ENCODE measurements at regions not wholly inside any gene's neighbourhood (a gene's known extent, or its start where the extent isn't known, plus 50 kb on each side); places are given as distances from the start of the nearest gene placed in this dataset.

DNA sequence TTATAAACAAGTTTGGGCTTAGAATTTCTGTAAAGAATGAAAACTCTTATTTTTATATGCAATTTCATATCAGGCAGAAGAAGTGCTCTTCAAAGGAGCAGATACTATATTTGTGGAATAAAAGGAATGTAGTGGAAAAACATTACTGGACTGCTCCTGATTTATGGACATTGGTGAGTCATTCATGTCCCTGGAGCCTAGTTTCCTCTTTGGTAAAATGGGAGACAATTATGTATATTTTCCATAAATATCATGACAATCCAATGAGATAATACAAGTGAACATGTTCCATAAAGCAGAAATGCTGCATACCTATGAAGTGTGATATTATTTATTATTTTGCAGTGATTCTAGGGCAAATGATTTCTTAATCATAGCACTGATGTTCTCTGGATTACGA is 445.8 kb upstream of the CITED2 start:
- no peak for DNase-seq (ENCODE audit: low read depth in 2 of 2)

DNA sequence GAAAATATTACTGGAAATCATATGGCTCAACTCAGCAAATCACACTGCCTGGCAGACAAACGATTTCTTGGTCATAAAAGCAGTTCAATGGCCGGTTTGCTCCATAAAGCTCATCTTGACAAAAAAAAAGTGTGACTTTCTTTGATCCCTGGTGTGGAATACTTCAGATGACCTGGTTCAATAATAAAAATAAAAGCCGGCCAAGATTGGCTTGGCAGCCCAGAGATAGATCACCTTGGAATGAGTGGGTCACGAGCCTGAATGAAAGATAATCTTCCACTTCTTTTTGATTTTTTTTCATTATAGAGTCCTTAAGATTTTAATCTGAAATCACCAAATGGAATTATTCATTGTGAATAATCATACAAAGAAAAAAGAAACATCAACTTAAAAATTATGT is 445.3 kb upstream of the CITED2 start:
- no peak for DNase-seq (ENCODE audit: low read depth in 2 of 2)

DNA sequence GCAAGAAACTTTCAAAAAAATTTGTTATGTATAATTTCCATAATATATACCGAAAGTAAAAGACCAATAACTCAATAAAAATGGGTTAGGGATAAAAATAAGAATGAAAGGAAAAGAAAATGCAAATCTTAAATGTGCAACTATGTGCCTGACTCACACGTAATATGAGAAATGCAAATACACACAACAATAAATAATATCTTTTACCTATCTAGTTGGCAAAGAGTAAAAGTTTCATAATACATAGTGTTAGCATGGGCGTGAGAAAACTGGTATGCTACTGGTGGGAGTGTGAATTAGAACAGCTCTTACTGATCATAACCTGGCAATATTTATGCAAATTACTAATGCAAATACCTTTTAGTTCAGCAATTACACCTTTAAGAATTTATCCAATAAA is 438.5 kb upstream of the CITED2 start:
- no peak for DNase-seq (ENCODE audit: low read depth in 2 of 2)

DNA sequence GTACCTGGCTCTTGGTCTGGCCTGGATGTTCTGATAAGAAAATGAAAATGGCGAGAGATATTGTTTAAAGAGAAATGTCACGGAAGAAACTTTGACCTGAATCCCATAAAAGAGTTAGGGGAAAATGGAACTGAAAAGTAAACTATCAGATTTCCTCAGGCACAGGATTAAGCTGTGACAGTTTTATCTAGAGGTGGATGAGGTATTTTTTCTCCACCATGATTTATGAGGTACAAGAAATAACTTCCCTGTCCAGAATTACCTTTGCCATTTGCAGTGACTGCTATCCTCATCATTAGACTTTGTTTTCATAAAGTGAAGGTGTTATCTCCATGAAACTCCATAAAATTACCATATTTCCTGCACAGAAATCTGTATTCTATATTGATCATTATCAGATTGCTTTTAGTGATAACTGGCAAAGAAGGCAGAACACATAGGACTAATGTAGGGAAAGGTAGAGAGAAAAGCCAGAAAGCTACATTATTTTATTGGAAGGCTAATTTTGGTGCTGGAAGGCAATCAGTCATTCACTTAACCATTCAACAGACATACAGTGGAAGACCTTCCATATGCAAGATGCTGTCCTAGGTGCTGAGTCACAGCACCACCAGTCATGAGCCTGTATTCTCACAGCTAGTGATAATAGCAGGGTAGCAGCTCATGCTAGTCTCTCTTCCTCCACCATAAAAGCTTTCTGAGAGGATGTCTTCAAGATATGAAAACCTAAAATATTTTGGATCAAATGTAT is 427.3 kb upstream of the CITED2 start:
- DNase-seq (ENCODE audit: low read depth in 2 of 2), result no peak

DNA sequence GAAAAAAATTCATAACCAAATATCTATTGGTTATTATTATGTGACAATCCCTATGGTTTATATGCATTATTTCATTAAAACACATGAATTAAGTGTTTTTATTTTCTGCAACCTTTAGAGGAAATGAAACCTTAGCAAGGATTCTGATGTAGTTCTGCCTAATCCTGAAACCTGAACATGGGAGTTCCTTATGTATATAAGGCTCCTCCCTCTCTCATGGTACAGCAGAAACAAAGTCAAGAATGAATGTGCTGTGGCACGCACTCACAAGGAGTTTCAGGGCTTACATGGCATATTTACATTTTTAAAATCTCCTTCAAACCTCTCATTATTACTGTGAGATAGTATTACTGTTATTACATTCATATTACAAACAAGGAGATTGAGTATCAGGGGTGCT is 426.4 kb upstream of the CITED2 start:
- no peak for DNase-seq (ENCODE audit: low read depth in 2 of 2)

DNA sequence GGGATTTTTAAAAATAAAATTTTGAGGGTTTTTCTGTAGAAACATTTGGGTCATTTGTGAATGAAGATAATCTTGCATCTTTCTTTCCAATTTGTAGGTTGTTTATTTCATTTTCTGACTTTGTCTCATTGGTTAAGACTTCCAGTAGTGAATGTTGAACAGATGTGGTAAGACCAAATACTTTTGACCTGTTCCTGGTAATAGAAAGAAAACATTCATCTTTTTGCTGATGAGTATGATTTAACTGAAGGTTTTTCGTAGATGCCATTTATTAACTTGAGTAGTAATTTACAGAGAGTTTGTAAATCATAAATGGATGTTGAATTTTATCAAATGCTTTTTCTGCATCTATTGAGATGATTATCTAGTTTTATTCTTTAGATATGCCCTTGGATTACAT is 416.1 kb upstream of the CITED2 start:
- no peak for DNase-seq (ENCODE audit: low read depth in 2 of 2)

DNA sequence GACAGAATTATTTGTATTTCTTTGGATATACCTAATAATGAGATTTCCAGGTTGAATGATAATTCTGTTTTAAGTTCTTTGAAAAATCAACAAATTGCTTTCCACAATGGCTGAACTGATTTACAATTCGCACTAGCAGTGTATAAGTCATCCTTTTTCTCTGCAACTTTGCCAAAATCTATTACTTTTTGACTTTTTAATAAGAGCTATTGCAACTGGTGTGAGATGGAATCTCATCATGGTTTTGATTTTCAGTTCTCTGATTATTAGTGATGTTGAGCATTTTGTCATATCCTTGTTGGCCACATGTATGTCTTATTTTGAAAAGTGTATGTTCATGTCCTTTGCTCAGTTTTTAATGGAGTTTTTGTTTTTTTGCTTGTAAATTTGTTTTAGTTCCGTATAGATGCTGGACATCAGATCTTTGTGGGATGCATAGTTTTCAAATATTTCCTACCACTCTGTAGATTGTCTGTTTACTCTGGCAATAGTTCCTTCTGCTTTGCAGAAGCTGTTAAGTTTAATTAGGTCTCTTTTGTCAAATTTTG is 409.8 kb upstream of the CITED2 start:
- DNase-seq (ENCODE audit: low read depth in 2 of 2), result no peak

DNA sequence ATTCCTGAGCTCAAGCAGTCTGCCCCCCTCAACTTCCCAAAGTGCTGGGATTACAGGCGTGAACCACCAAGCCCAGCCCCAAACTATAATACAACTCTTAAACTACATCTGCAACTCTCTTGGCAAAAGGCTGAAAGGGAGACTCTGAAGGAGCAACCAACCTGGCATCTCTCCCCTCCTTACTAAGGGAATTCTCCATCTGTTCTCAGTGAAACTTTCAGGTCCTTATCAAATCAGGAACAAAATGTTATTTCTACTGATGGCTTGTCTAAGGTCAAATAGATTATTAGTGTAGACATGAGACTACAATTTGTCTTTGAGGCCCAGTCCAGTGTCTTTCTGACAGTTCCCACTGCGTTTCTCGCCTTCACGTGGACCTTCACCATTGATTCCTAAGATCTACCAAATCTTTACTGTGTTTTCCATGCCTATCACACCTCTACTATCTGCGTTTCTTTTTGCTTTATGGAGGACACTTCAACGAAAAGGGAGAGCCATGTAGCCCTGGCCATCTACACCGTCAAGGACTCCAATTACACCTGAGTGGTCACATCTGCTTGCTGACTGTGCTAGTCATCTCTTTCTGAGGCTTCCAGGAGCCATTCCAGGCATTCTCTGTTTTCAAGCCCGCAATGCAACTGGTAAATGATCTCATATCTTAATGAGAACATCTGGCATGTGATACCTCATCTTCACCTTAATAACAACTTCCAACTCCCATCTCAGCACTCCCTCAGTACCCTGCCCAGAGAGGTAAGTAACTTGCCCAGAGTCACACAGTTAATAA is 405.7 kb upstream of the CITED2 start:
- DNase-seq (ENCODE audit: low read depth in 2 of 2), result no peak

DNA sequence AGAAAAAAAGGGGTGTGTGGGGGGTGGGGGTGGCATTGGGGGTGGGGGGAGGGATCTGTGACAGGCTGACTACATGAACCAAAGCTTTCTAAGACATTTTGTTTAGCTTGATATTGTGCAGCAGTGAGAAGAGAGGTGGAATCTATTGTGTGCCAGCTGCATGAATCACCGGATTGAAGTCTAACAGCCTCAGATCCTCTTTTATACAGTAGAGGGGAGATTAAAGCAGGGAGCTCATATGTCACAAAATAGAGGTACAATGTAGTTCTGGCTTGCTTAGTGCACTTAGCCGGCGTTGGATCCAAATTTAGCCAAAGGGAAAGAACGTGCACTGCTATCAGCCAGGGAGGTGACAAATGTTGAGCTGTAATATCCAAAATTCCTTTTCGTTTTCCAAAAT is 404.2 kb upstream of the CITED2 start:
- DNase-seq (ENCODE audit: low read depth in 2 of 2), result no peak

DNA sequence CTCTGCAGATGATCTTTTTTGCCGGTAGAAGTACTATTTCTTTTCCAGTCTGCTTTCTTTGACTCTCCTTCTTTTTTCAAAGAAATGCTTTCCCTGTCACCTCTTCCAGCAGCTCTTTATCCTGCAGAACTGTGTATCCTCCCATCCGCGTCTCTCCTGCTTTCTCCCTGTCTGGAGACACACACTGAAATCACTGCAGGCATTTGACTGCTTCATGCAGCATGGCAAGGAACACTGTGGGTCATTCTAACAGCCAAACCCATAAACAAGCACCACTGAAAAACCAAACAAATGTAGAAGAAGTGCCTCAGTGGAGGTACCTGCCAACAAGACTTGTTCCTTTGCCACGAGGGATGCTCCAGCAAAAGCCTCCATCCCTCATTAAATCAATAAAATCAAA is 403.7 kb upstream of the CITED2 start:
- no peak for DNase-seq (ENCODE audit: low read depth in 2 of 2)

DNA sequence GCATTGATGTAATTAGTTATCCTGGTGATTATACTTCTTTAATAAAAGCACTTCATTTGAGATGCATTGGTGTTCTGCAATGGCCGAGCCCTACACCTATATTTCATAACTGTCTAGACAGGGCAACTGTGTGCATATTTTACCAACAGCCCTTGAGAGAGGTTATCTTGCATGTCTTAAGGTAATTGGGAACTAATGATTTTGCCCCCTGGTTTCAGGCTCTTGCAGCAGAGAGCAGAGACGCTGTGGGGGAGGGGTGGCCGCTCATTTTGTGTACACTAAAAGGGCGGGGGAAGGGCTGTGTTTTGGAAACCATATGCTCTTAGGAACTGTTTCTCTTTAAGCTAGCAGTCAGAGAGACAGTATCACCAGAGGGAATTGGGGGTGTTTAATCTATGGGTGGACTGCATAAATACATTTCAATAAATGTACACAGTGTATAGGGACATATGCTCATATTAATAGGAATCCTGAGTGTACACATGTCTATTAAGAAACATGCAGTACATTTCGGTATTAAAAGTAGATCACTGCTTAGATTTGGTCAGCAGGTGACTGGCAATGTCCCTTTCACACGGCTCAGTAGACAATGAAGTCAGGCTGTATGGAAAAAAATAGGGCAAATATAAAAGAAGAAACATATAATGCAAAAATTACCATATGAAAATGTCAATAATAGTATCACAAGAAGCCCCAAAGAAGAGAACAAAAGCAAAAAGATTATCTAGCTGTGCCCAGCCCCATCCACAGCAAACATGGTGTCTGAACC is 402.9 kb upstream of the CITED2 start:
- no peak for DNase-seq (ENCODE audit: low read depth in 2 of 2)

DNA sequence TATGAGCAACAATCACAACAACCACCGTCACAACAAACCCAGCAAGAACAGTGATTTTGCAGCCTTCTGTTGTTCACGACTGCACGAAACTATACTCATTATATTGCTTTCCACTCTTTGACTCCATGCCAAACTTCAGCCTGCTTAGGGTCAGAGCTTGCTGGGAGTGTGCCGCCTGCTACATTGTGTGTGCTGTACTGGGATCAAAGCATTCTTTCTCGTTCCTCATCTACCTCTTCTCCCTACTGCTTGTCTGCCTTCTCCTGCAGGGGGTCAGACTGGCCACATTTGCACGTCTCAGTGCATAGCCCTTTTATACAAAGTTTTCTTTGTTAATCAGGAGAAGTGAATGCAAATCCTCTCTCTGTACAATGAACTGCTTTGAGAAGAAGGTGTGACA is 401.6 kb upstream of the CITED2 start:
- no peak for DNase-seq (ENCODE audit: low read depth in 2 of 2)

DNA sequence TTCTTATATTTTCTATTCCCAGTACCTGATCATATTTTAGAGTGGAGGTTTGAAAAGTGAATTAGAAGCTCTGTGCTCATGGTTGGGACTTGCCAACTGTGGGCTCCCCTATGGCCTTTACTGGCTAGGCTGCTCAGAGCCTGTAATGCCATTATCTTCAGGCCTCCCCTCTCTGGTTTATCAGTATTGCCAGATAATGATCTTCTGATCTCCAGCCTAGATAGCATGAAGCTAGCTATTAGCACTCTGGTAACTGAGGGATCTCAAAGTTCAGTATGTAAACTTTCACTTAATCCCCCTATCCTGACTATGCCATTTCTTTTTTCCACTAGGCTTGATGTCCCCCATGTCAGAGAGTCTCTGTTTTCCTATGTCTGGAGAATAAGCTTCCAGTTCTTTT is 393.7 kb upstream of the CITED2 start:
- no peak for DNase-seq (ENCODE audit: low read depth in 2 of 2)

DNA sequence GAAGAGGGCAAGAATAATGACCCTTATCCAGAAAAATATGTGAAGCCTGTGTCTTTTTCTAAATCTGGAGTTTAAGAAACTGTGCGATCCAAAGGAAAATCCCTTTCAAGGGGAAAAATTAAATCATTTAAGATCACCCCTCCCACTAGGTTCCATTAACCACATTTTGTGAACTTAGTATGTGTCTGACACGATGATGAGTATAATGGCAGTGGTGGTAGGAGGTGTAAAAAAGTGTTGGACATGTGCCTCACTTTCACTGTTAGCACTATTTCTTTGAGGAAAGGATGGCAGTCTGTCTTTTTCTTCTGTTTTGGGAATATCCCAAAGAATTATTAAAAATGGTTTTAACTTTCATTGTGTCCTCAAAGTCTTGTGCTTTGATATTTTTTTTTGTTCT is 392.3 kb upstream of the CITED2 start:
- no peak for DNase-seq (ENCODE audit: low read depth in 2 of 2)

DNA sequence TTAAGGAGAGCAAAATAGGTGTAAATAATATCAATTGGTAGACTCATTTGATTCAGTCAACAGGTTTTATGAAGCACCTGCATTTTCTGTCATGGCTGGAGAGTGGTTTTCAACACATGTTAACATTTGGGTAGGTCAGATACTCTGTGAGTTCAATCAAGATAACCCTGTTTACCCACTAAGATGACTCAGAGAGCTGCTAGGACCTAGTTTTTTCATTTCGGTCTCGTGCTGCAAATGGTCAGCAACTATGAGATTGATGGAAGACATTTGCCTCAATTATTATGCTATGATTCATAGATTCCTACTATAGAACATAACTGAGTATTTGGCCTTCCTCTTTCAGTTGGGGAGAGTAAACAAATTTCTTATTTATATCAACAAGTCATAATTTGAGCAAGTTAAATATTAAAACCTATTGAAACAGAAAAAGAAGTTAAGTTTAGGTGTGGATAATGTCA is 391.4 kb upstream of the CITED2 start:
- DNase-seq (ENCODE audit: low read depth in 2 of 2), result no peak

DNA sequence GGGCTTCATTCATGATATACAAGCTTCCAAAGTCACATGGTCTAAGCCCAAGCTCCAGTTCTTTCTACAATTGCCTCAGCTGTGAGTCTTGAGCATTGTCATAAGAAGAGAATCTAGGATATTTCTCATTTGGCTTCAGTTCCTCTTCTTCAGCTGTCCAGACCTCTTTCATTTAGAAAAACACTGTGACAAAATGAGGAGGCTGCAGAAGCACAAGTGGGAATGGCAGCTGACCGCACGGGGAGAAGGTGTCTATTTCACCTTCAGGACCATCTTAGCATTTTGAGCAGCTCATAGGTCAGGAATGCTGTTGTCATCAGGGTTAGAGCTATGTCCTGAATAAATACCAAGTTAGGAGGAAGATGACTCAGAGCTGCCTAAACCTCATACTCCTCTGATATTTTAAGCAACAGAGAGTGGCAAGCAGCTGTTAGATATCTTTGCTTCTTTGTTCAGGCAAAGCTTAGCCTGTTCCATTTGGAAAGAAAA is 390.1 kb upstream of the CITED2 start:
- no peak for DNase-seq (ENCODE audit: low read depth in 2 of 2)

DNA sequence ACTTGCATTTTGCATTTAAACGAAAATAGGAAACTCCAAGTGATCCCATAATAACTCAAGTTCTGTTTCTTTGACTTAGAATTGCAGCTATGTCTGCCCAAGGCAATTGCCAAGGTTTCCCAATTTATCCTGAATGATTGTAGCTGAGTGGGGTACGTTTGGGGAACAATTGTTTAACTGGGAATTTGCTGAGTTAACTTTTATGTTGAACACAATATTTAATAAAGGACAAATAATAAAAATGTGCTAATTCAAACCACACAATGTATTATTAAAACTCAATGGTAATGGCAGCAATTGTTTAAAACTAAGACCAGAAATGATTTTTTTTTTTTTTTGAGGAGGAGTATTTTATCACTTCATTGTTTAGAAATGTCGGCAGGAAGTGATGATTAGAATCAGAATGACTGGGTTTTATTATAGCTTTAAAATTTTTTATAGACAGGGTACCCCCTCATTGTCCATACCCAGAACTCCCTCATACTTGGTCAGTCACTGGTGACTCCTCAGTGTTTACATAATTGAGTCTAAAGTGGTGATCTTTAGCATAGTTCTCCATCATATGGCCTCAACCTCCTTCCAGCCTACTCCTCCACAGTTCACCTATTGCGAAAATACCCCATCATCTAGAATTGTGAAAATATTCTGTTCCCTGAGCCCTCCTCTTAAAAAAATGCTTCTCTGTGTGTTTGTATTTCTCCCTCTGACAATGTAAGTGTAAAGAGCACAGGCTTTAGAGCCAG is 389.2 kb upstream of the CITED2 start:
- no peak for DNase-seq (ENCODE audit: low read depth in 2 of 2)

DNA sequence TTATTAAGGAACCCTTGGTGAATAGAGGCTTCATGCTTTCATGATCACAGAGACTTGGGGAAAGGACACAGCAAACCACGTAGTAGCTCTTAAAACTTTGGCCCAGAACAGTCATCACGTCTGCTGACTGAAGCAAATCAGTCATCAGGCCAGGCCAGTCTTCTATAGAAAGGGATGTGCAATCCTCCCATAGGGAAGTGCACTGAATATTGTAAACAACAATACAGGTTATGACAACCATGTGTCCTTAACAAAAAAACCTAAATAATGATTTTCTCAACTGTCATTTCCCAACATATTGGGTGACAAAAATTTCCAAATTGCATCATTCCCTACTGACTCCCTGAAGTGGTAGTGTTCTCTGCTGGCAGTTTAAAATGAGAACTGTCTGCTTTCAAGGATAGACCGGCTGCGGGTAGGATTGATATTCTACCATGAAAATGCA is 388.2 kb upstream of the CITED2 start:
- no peak for DNase-seq (ENCODE audit: low read depth in 2 of 2)

DNA sequence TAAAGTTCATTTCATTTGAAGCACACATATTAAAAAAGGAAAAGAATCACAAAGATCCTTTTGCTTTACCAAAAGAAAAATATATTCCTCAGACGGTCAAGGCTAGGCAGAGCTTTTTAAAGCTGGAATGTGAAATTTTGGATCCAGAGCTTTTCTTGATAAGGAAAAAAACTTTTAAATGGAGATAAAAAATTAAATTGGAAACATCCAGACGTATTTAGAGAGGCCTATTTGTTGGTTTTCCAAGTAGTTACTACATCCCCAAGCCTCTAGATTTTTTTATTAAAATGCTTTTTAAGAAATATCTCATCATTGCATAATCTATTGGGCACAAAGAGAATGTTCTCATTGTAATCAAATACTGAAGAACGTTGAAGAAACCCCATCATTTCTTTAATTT is 385.7 kb upstream of the CITED2 start:
- DNase-seq (ENCODE audit: low read depth in 2 of 2), result no peak

DNA sequence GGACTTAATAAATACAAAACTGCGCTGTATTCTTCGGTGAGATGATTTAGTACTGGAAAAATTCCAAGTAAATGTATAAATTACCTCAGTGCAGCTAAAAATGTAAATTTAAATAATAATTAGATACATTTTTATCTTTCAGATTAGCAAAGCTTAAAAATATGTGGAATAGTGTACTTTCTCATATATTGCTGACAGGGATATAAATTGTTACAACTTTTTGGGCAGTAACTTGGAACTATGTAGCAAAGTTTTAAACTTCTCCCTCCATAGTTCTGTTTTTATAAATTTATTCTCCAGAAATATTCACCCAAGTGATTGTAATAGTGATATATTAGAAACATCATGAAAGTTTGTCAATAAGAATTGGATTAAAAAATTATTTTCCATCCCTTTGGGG is 384.6 kb upstream of the CITED2 start:
- no peak for DNase-seq (ENCODE audit: low read depth in 2 of 2)

DNA sequence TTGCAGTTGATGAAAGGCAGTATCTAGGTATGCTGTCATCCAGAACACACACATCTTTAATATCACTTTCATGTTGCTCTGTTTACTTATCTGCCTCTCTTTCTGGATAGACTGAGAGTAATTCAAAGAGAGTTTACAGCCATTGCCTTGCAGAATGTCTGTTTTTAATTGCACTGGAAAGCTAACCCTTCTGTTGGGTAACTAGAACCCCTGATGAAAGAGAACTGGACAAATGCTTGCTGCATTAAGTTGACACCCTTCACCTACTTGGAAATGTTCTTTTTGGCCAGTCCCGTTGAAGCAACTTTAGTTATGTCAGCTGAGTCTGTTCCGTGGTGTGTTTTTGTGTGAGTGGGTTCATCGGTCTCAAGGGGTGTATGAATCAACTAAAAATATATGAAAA is 383.8 kb upstream of the CITED2 start:
- no peak for DNase-seq (ENCODE audit: low read depth in 2 of 2)
